HFF-Myc (cell line): ENCODE measurements at regions not wholly inside any gene's neighbourhood (a gene's known extent, or its start where the extent isn't known, plus 50 kb on each side); places are given as distances from the start of the nearest gene placed in this dataset.

ENCODE experiments used
- DNase-seq: peaks from one replicate; pipeline ENCODE4 v3.0.0-alpha.2; 2011; ENCODE audit warnings: low read depth; ENCODE audit errors: extremely low read depth
- H3K4me3 ChIP-seq: replicated peaks from 2 replicates; pipeline ENCODE4 v1.5.1; 2011; ENCODE audit warnings: low read depth, mild to moderate bottlenecking, control low read depth, low read length
- TF ChIP-seq, protein P1 (sequence below): IDR thresholded peaks from 2 replicates; pipeline ENCODE4 v1.5.1; 2012; ENCODE audit warnings: mild to moderate bottlenecking, low read depth, low read length, control low read depth; ENCODE audit errors: missing control alignments

GRCh38 chr1:102631691-102632090 is 476.6 kb downstream of the COL11A1 start:
- TF ChIP-seq, protein P1, sequence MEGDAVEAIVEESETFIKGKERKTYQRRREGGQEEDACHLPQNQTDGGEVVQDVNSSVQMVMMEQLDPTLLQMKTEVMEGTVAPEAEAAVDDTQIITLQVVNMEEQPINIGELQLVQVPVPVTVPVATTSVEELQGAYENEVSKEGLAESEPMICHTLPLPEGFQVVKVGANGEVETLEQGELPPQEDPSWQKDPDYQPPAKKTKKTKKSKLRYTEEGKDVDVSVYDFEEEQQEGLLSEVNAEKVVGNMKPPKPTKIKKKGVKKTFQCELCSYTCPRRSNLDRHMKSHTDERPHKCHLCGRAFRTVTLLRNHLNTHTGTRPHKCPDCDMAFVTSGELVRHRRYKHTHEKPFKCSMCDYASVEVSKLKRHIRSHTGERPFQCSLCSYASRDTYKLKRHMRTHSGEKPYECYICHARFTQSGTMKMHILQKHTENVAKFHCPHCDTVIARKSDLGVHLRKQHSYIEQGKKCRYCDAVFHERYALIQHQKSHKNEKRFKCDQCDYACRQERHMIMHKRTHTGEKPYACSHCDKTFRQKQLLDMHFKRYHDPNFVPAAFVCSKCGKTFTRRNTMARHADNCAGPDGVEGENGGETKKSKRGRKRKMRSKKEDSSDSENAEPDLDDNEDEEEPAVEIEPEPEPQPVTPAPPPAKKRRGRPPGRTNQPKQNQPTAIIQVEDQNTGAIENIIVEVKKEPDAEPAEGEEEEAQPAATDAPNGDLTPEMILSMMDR: no peak
- no peak for DNase-seq
- H3K4me3 ChIP-seq: no peak overlapping the region

GRCh38 chr1:102630041-102630440 is 478.3 kb downstream of the COL11A1 start:
- no peak overlapping the region for H3K4me3 ChIP-seq
- TF ChIP-seq, protein P1: no peak
- DNase-seq: no peak

GRCh38 chr1:102628109-102628613 is 480.2 kb downstream of the COL11A1 start:
- DNase-seq: no peak
- TF ChIP-seq, protein P1: no peak
- no peak overlapping the region for H3K4me3 ChIP-seq

- TF ChIP-seq, protein P1: no peak
- H3K4me3 ChIP-seq: no peak overlapping the region
- DNase-seq: no peak
Observed at GRCh38 chr1:102627145-102627544, 481.2 kb downstream of the COL11A1 start.

DNA sequence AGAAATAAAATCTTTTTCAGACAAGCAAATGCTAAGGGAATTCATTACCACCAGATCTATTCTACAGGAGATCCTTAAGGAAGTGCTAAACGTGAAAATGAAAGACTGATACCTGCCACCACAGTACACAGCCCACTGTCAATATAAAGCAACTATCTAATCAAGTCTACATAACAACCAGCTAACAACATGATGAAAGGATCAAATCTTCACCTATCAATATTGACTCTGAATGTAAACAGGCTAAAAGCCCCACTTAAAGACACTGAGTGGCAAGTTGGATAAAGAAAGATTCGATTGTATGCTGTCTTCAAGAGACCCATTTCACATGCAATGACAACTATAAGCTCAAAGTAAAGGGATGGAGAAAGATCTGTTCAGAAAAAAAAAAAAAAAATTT is 492.4 kb downstream of the COL11A1 start:
- TF ChIP-seq, protein P1: no peak
- no peak for DNase-seq
- no peak overlapping the region for H3K4me3 ChIP-seq

DNA sequence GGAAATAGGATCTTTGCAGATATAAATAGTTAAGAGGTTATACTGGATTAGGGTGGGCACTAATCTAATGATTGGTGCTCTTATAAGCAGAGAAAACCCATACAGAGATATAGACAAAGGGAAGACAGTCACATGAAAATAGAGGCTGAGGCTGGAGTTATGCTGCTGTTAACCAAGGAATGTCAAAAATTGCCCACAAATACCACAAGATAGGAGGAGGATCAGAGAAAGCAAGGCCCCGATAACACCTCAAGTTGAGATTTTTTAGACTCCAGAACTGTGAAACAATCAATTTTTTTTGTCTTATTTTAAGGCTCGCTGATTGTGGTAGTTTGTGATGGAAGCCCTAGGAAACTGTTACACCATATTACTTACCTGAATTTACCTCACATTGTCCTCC is 513.2 kb downstream of the COL11A1 start:
- TF ChIP-seq, protein P1: no peak
- H3K4me3 ChIP-seq: no peak overlapping the region
- DNase-seq: no peak

GRCh38 chr1:102593276-102593675 is 515.0 kb downstream of the COL11A1 start:
- TF ChIP-seq, protein P1: no peak
- DNase-seq: no peak
- H3K4me3 ChIP-seq: no peak overlapping the region
